Activated naive CD4-positive, alpha-beta T cell (primary cell): ENCODE measurements at regions not wholly inside any gene's neighbourhood (a gene's known extent, or its start where the extent isn't known, plus 50 kb on each side); places are given as distances from the start of the nearest gene placed in this dataset.

Source experiments
- DNase-seq, 4 experiments: peaks; one replicate each; lab custom pipeline; 2025; lab: John Stamatoyannopoulos, UW

GRCh38 chr9:129383561-129384490 is 205.8 kb upstream of the IER5L start:
- peak in 3 of 4 experiments; percentile 28 to 71 (median 48) for DNase-seq

- DNase-seq = no peak
These were observed 205.0 kb upstream of the IER5L start for GRCh38 chr9:129383019-129383560.

DNA sequence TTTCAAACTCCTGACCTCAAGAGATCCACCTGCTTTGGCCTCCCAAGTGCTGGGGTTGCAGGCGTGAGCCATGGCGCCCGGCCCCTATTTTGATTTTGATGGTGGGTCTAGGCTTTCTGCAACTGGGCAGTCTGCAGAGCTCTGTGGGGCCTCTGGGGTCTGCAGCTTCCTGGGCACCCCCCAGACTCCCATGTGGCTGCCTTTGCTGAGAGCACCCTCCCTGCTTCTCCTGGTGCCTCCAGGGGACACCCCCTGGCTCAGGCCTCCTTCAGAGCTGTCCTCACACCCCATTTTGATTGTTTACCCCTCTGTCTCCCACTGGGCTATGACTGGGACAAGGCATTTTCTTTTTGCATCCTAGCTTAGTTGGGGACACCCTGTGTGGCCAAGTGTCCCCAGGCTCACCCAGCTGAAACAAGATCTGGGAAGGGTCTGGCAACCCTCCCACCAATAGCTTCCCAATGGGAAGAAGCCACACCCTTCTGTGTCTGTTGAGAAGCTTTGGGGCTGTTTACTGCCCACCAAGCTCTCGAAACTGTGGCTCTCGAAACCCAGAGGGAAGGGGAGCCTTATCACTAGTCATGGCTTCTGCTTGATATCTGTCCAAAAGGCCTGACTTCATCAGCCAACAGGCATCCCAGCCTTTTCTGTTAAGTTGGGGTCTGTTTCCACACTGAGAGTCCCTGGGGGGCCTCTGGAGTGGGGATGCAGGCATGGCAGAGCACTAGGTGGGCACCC is 204.4 kb upstream of the IER5L start:
- no peak for DNase-seq

GRCh38 chr9:129381481-129381957 is 203.5 kb upstream of the IER5L start:
- no peak for DNase-seq

GRCh38 chr9:129380961-129381401 is 202.9 kb upstream of the IER5L start:
- DNase-seq = no peak

DNA sequence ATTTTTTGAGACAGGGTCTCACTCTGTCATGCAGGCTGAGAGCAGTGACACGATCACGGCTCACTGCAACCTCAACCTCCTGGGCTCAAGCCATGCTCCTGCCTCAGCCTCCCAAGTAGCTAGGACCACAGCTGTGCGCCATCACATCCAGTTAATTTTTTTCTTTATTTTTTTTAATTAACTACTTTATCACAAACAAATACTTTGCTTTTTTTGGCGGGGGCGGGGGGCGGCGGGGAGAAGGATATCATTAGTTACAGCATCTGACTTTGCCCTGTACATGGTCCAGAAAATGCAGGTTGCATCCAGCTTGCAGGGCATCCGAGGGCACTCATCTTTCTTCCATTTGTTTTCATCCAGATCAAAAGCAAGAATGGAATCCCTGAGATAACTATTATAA is 201.8 kb upstream of the IER5L start:
- DNase-seq = no peak

- no peak for DNase-seq
These were observed 201.2 kb upstream of the IER5L start for GRCh38 chr9:129379181-129379836.

- no peak for DNase-seq
These were observed 200.0 kb upstream of the IER5L start for GRCh38 chr9:129377931-129378661.

DNA sequence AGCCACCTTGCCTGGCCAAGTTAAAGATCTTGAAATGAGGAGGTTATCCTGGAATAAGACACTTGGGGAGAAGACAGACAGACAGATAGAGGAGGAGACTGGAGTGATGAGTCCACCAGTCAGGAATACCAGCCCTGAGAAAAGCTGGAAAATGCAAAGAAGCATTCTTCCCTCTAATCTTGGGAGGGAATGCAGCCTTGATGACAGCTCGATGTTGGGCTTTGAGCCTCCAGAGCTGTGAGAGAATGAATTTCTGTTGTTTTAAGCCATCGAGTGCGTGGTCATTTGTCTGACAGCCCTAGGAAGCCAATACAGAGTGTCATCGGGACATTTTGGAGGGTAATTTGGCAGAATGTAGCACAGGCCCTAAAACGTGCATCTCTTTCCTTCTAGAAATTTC is 199.1 kb upstream of the IER5L start:
- DNase-seq = no peak

GRCh38 chr9:129375845-129376244 is 197.8 kb upstream of the IER5L start:
- no peak for DNase-seq

DNA sequence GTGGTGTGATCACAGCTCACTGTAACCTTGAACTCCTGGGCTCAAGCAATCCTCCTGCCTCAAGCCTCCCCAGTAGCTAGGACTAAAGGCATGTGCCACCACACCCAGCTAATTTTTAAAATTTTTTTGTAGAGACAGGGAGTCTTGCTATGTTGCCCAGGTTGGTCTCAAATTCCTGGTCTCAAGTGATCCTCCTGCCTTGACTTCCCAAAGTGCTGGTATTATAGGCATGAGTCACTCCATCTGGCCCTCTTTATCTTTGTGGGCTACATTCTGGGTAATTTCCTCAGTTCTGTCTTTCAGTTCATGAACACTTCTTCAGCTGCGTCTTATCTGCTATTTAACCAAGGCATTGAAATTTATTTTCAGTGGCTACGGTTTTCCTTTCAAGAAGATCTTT is 196.6 kb upstream of the IER5L start:
- no peak for DNase-seq

GRCh38 chr9:129374231-129374630 is 196.2 kb upstream of the IER5L start:
- no peak for DNase-seq

DNA sequence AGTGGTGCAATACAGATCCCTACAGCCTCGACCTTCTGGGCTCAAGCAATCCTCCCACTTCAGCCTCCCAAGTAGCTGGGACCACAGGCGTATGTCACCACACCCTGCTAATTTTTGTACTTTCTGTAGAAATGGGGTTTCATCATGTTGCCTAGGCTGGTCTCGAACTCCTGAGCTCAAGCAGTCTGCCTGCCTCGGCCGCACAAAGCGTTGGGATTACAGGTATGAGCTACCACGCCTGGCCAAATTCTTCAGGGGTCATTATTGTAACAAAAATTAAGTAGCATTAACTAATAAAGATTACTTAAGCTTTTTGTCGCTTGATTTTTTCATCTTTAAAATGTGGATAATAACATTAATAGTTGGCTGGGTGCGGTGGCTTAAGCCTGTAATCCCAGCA is 195.3 kb upstream of the IER5L start:
- no peak for DNase-seq

DNA sequence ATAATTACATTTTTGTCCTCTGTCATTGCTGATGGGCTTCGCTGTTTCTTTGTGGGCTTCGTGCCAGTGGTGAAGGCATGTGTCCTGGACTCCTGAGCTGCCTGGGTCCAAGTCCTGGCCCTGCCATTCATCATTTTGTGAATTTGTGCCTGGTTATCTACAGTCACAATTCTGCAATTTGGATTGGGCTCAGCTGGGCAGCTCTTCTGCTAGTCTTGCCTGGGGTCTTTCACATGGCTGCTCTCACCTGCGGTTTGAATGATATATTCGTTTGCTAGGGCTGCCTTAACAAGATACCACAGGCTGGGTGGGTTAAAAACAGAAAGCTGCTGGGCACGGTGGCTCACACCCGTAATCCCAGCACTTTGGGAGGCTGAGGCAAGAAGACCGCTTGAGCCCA is 192.7 kb upstream of the IER5L start:
- no peak for DNase-seq

DNA sequence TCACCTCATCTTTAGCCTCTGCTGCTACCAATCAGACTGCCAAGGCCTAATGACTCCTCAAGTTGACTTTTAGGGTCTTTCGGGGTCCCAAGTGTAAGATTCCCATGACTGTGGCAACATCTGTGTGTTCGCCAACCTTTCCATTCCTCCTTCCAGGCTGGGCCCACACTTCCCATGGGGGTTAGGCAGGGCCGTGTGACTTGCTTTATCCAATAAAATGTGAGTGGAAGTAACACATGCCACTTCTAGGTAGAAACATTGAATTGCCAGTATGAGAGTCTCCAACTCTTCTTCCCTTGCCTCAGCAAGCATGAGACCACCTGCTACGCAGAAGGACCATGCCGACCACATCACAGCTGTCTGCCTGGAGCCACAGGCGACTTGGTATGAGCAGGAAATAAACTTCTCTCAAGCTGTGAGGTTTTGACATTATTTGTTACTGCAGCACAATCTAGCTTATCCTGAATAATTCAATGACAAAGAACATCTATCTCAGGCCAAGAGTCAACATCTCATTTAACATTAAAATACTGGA is 190.4 kb upstream of the IER5L start:
- DNase-seq = no peak

DNA sequence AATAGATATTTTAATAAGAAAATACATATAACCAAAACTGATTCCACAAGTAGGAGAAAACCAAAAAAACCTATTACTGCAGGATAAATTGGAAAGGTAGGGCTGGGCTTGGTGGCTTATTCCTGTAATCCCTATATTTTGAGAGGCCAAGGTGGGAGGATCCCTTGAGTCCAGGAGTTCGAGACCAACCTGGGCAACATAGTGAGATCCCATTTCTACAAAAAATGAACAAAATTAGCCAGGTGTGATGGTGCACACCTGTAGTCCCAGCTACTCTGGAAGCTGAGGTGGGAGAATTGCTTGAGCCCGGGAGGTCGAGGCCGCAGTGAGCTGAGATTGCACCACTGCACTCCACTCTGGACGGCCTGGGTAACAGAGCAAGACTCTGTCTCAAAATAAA is 189.2 kb upstream of the IER5L start:
- no peak for DNase-seq

- DNase-seq = no peak
These were observed 187.1 kb upstream of the IER5L start for GRCh38 chr9:129365196-129365595.

DNA sequence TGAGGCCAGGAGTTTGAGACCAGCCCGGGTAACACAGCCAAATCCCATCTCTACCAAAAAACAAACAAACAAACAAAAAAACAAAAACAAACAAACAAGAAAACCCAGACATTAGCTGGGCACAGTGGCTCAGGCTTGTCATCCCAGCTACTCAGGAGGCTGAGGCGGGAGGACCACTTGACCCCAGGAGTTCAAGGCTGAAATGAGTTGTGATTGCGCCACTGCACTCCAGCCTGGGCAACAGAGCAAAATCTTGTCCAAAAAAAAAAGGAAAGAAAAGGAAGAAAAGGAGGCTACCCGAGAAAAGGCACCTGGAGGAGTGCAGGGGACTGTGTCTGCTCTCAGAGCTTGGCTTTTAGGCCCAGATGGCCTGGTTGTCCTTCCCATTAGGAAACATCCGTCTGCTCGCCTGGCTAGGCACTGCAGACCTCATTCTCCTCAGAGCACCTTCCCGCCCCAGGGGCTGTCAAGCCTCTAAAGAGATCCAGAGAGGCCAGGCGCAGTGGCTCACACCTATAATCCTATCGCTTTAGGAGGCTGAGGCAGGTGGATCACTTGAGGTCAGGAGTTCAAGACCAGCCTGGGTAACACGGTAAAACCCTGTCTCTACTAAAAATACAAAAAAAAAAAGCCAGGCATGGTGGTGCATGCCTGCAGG is 185.3 kb upstream of the IER5L start:
- DNase-seq = no peak

GRCh38 chr9:129362287-129363000 is 184.4 kb upstream of the IER5L start:
- no peak for DNase-seq

- no peak for DNase-seq
These were observed 183.1 kb upstream of the IER5L start for GRCh38 chr9:129361196-129361595.
